Caco-2 (cell line): ENCODE measurements at regions not wholly inside any gene's neighbourhood (a gene's known extent, or its start where the extent isn't known, plus 50 kb on each side); places are given as distances from the start of the nearest gene placed in this dataset.

Experiments
- BruUV-seq: library from RNA; stranded (reverse); fragments of 400-500 nt; replicated peaks from 2 replicates; lab custom pipeline; 2021; lab: Mats Ljungman, UMichigan
- CTCF ChIA-PET: fragments of 300-600 bp; sonication (Branson Sonifier 250); formaldehyde crosslinking; loops from one replicate; lab custom pipeline; 2022; ENCODE audit warnings: antibody characterized with exemption; lab: Charles Lee
- POLR2A ChIA-PET: fragments of 300-600 bp; sonication (Branson Sonifier 250); formaldehyde crosslinking; loops from one replicate; lab custom pipeline; 2022; ENCODE audit warnings: antibody characterized with exemption; lab: Charles Lee
- DNase-seq, 2 experiments: peaks; one replicate each; pipeline versions ENCODE4 v3.0.0 to v3.0.0-alpha.2; 2020 to 2022
- H3K27me3 ChIP-seq: replicated peaks from 2 replicates; pipeline ENCODE4 v1.6.0; 2011; ENCODE audit warnings: low read length; ENCODE audit not compliant: control insufficient read depth, insufficient read depth
- H3K36me3 ChIP-seq: 2 replicates; pipeline ENCODE4 v1.5.1; 2011; ENCODE audit warnings: low read length; ENCODE audit not compliant: control insufficient read depth, insufficient read depth
- H3K4me1 ChIP-seq: fragments of 250-450 bp; sonication (Bioruptor Pico); 2 replicates; pipeline ENCODE4 v1.5.1; 2020; ENCODE audit warnings: mild to moderate bottlenecking
- H3K4me3 ChIP-seq: 2 replicates; pipeline ENCODE4 v1.5.1; 2011; ENCODE audit warnings: low read depth, mild to moderate bottlenecking, control low read depth, low read length
- H3K9me3 ChIP-seq: fragments of 250-450 bp; sonication (Bioruptor Pico); 2 replicates; pipeline ENCODE4 v1.5.1; 2020; ENCODE audit warnings: mild to moderate bottlenecking, moderate library complexity
- H3K27ac Mint-ChIP-seq: one replicate; pipeline ENCODE4 v1.8.0; 2022; ENCODE audit warnings: mixed read lengths; ENCODE audit not compliant: unreplicated experiment
- H3K27me3 Mint-ChIP-seq: one replicate; pipeline ENCODE4 v1.8.0; 2022; ENCODE audit warnings: mixed read lengths; ENCODE audit not compliant: insufficient read depth, unreplicated experiment
- H3K36me3 Mint-ChIP-seq: one replicate; pipeline ENCODE4 v1.8.0; 2022; ENCODE audit warnings: mild to moderate bottlenecking, mixed read lengths; ENCODE audit not compliant: insufficient read depth, unreplicated experiment
- H3K4me1 Mint-ChIP-seq: one replicate; pipeline ENCODE4 v1.8.0; 2022; ENCODE audit warnings: low read depth, mixed read lengths; ENCODE audit not compliant: unreplicated experiment
- H3K4me3 Mint-ChIP-seq: one replicate; pipeline ENCODE4 v1.8.0; 2022; ENCODE audit warnings: mild to moderate bottlenecking, moderate library complexity, mixed read lengths; ENCODE audit not compliant: unreplicated experiment
- H3K9me3 Mint-ChIP-seq: one replicate; pipeline ENCODE4 v1.8.0; 2022; ENCODE audit warnings: mixed read lengths; ENCODE audit not compliant: unreplicated experiment
- CTCF ChIP-seq, 2 experiments: fragments of 200-600 bp in 1 of 2; IDR thresholded peaks; 1 replicate in 1 of 2; 2 replicates in 1 of 2; pipeline versions ENCODE4 v1.5.1 to v1.8.0; 2011 to 2022; ENCODE audit warnings: antibody characterized with exemption in 1 of 2, control low read depth in 1 of 2, inconsistent platforms in 1 of 2, low read depth in 1 of 2, low read length in 1 of 2, mild to moderate bottlenecking in 1 of 2, moderate library complexity in 1 of 2; ENCODE audit not compliant: insufficient read depth in 1 of 2, severe bottlenecking in 1 of 2, unreplicated experiment in 1 of 2
- intact Hi-C: fragments of 100-400 bp; cut with micrococcal nuclease; formaldehyde crosslinking; loops from one replicate; pipeline ENCODE4 v1.10.0; 2022; ENCODE audit not compliant: unreplicated experiment

GRCh38 chr2:239673641-239674040, 272.8 kb upstream of the HDAC4 start:
- no peaks in the 10 kb centered on the region for H3K9me3 Mint-ChIP-seq
- Histone ChIP-seq H3K36me3 (no peaks in the 10 kb centered on the region), H3K4me1 (no peaks in the 10 kb centered on the region), H3K4me3 (no peak overlapping the region), H3K9me3 (no peaks in the 10 kb centered on the region), H3K27me3 (no peaks in the 10 kb centered on the region; the same call in 1 of the 2 replicates)
- TF ChIP-seq CTCF (IDR thresholded peaks at IDR 0.05; ENCODE audit: insufficient read depth in 1 of 2, low read depth in 1 of 2, low read length in 1 of 2, severe bottlenecking in 1 of 2, unreplicated experiment in 1 of 2) = no peak
- no peaks in the 10 kb centered on the region for H3K4me1 Mint-ChIP-seq
- CTCF ChIA-PET = no interaction called here
- no peak for DNase-seq
- H3K27me3 Mint-ChIP-seq = peaks cover 3% of the 10 kb centered on the region
- BruUV-seq = no TSS peak
- no peak overlapping the region for H3K27ac Mint-ChIP-seq
- no peaks in the 10 kb centered on the region for H3K36me3 Mint-ChIP-seq
- POLR2A ChIA-PET = no interaction called here
- H3K4me3 Mint-ChIP-seq = no peak overlapping the region
- intact Hi-C loops = no loop called here

GRCh38 chr2:239671916-239672849, 271.4 kb upstream of the HDAC4 start:
- no TSS peak for BruUV-seq
- no peak for TF ChIP-seq CTCF (IDR thresholded peaks at IDR 0.05; ENCODE audit: insufficient read depth in 1 of 2, low read depth in 1 of 2, low read length in 1 of 2, severe bottlenecking in 1 of 2, unreplicated experiment in 1 of 2)
- no peak overlapping the region for H3K27ac Mint-ChIP-seq
- no peaks in the 10 kb centered on the region for H3K4me1 Mint-ChIP-seq
- H3K36me3 ChIP-seq = no peaks in the 10 kb centered on the region
- no peaks in the 10 kb centered on the region; the same call in 1 of the 2 replicates for H3K27me3 ChIP-seq
- intact Hi-C loops = no loop called here
- H3K27me3 Mint-ChIP-seq = peaks cover 4% of the 10 kb centered on the region
- H3K4me1 ChIP-seq = no peaks in the 10 kb centered on the region
- no peak for DNase-seq
- no peak overlapping the region for H3K4me3 ChIP-seq
- H3K36me3 Mint-ChIP-seq = no peaks in the 10 kb centered on the region
- H3K9me3 ChIP-seq = no peaks in the 10 kb centered on the region
- ChIA-PET POLR2A (no interaction called here), CTCF (no interaction called here)
- H3K9me3 Mint-ChIP-seq = no peaks in the 10 kb centered on the region
- H3K4me3 Mint-ChIP-seq = no peak overlapping the region

- TF ChIP-seq CTCF (IDR thresholded peaks at IDR 0.05; ENCODE audit: insufficient read depth in 1 of 2, low read depth in 1 of 2, low read length in 1 of 2, severe bottlenecking in 1 of 2, unreplicated experiment in 1 of 2) = no peak
- Mint-ChIP-seq H3K27me3 (peaks cover 6% of the 10 kb centered on the region), H3K36me3 (no peaks in the 10 kb centered on the region), H3K27ac (no peak overlapping the region), H3K4me1 (no peaks in the 10 kb centered on the region), H3K4me3 (no peak overlapping the region), H3K9me3 (no peaks in the 10 kb centered on the region)
- Histone ChIP-seq H3K4me1 (no peaks in the 10 kb centered on the region), H3K4me3 (no peak overlapping the region), H3K9me3 (no peaks in the 10 kb centered on the region), H3K36me3 (no peaks in the 10 kb centered on the region), H3K27me3 (no peaks in the 10 kb centered on the region; the same call in 1 of the 2 replicates)
- CTCF ChIA-PET = no interaction called here
- BruUV-seq = no TSS peak
- POLR2A ChIA-PET = no interaction called here
- DNase-seq = no peak
- intact Hi-C loops = no loop called here
Measured at GRCh38 chr2:239671471-239671870, 270.7 kb upstream of the HDAC4 start.
